ENCODE measurements at regions not wholly inside any gene's neighbourhood (a gene's known extent, or its start where the extent isn't known, plus 50 kb on each side); places are given as distances from the start of the nearest gene placed in this dataset.
"Not testable (repeated sequence)": the region's sequence is repeated elsewhere in the genome, so short reads cannot be mapped to it uniquely, and the experiment has no call there.

- DNase-seq (ENCODE audit: low spot score) = no peak
Measured at GRCh38 chr11:86749821-86750401, 50.4 kb upstream of the PRSS23 start.

- DNase-seq (ENCODE audit: low spot score) = no peak
Measured at GRCh38 chr11:86749376-86749775, 51.0 kb upstream of the PRSS23 start.

GRCh38 chr11:86748296-86748695 lies 52.0 kb upstream of the PRSS23 start:
- no peak for DNase-seq (ENCODE audit: low spot score)

- no peak for DNase-seq (ENCODE audit: low spot score)
Measured at GRCh38 chr11:86747801-86748200, 52.5 kb upstream of the PRSS23 start.

GRCh38 chr11:86746514-86746913 lies 53.8 kb upstream of the PRSS23 start:
- no peak for DNase-seq (ENCODE audit: low spot score)

- peak; percentile 76 for DNase-seq (ENCODE audit: low spot score)
Measured at GRCh38 chr11:86745571-86745970, 54.8 kb upstream of the PRSS23 start.

- peak; percentile 98 for DNase-seq (ENCODE audit: low spot score)
Measured at GRCh38 chr11:86743223-86744118, 56.9 kb upstream of the PRSS23 start.

- DNase-seq (ENCODE audit: low spot score) = peak; percentile 88
Measured at GRCh38 chr11:86741839-86742805, 58.2 kb upstream of the PRSS23 start.

- no peak for DNase-seq (ENCODE audit: low spot score)
Measured at GRCh38 chr11:86741484-86741835, 58.9 kb upstream of the PRSS23 start.

GRCh38 chr11:86740628-86741483 lies 59.5 kb upstream of the PRSS23 start:
- DNase-seq (ENCODE audit: low spot score) = peak; percentile 96

GRCh38 chr11:86738568-86738967 lies 61.8 kb upstream of the PRSS23 start:
- no peak for DNase-seq (ENCODE audit: low spot score)

GRCh38 chr11:86737737-86738136 lies 62.6 kb upstream of the PRSS23 start:
- DNase-seq (ENCODE audit: low spot score) = no peak

GRCh38 chr11:86737230-86737629 lies 63.1 kb upstream of the PRSS23 start:
- no peak for DNase-seq (ENCODE audit: low spot score)

- DNase-seq (ENCODE audit: low spot score) = no peak
Measured at GRCh38 chr11:86736291-86737143, 63.8 kb upstream of the PRSS23 start.

- no peak for DNase-seq (ENCODE audit: low spot score)
Measured at GRCh38 chr11:86735451-86736290, 63.3 kb upstream of the ME3 start.

GRCh38 chr11:86732739-86733138 lies 60.3 kb upstream of the ME3 start:
- DNase-seq (ENCODE audit: low spot score) = not testable (repeated sequence)

GRCh38 chr11:86732286-86732685 lies 59.9 kb upstream of the ME3 start:
- not testable (repeated sequence) for DNase-seq (ENCODE audit: low spot score)

GRCh38 chr11:86729576-86729975 lies 57.2 kb upstream of the ME3 start:
- DNase-seq (ENCODE audit: low spot score) = not testable (repeated sequence)

- DNase-seq (ENCODE audit: low spot score) = no peak
Measured at GRCh38 chr11:86728562-86728961, 56.1 kb upstream of the ME3 start.

All from kidney tubule cell (primary cell).